ENCODE measurements at regions not wholly inside any gene's neighbourhood (a gene's known extent, or its start where the extent isn't known, plus 50 kb on each side); places are given as distances from the start of the nearest gene placed in this dataset.

DNA sequence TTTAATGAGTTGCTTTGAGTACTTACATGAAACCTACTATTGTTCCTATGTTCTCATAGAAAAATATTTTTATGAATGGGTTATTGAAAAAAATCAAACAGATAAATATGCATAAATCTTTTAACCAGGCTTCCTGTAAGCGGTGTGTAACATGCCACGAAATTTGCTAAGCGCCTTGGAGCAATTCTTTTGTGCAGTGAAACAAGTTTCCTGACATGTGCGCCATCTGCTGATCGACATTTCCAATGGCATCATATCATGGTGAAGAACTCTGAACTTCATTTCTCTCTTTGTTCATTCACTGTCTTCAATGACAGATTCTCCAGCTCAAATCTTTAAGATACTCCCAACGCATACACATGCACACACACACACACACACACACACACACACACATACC, 145.6 kb upstream of the NAV3 start (continued):
- TF ChIP-seq ZBTB40 (IDR thresholded peaks at IDR 0.05) (no peak), ZBTB40 (CRISPR knock-in tag; IDR thresholded peaks at IDR 0.05) (no peak), CEBPG (CRISPR knock-in tag; IDR thresholded peaks at IDR 0.05) (no peak), CEBPG (tag; conservative IDR thresholded peaks at IDR 0.05 in 1 of 2, IDR thresholded peaks at IDR 0.05 in 1 of 2) (no peak), DDX20 (tag; IDR thresholded peaks at IDR 0.05; ENCODE audit: low read depth) (no peak), C11orf30 (IDR thresholded peaks at IDR 0.05; ENCODE audit: low read depth) (no peak), TGIF2 (CRISPR knock-in tag; IDR thresholded peaks at IDR 0.05) (no peak), ZNF184 (CRISPR knock-in tag; IDR thresholded peaks at IDR 0.05) (no peak), FOS (IDR thresholded peaks at IDR 0.05; ENCODE audit: extremely low read depth, insufficient read length) (no peak), DPF2 (IDR thresholded peaks at IDR 0.05) (no peak), ZFPM2 (CRISPR knock-in tag; IDR thresholded peaks at IDR 0.05) (no peak)
- TF ChIP-seq, protein P1, sequence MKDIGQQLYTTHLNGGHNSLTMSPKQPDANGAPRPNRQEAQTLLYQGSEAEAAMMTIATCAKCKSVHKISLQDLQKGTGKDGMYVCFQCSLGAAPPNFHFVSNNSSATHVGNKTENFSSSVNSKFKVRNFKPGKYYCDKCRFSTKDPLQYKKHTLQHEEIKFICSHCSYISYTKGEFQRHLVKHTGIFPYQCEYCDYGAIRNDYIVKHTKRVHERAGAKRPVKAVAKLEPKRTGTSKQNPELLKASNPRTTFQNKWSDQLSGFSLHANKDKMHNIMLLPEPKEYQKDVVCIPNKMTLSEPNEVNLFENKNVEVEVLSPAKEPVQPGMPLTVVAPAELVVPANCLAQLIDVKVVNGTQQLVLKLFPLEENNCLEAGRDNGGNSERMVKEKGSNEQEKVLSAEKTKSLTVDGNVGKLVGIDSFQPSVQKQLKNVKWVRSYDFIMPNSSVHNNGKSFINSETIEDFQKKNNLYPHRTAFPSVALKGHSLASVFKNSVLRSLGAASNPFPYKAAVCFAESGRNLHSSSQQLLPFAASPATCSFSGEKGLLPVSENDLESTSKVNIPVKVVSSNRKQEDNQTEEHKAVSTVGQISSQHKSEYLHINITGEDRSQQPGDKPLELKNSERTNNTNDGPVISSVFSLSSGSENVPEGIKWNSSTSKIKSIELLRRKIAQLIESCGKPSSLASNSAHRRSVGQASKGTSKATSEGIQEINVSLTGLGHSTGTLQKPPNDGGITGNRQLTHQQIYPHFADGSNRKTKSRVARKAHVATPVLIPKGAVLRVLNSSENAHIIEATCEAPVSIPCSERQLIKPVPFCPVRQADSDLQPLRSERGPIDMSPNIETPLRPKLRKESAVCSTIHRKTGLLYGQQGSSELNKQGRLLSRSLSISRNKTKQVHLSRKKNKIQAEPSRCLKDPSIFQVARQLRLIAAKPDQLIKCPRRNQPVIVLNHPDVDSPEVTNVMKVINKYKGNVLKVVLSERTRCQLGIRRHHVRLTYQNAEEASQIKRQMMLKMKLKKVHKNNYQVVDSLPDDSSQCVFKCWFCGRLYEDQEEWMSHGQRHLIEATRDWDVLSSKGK (CRISPR knock-in tag; IDR thresholded peaks at IDR 0.05) = no peak
